KG1 (cell line): ENCODE measurements at regions not wholly inside any gene's neighbourhood (a gene's known extent, or its start where the extent isn't known, plus 50 kb on each side); places are given as distances from the start of the nearest gene placed in this dataset.
"Not testable (repeated sequence)": the region's sequence is repeated elsewhere in the genome, so short reads cannot be mapped to it uniquely, and the experiment has no call there.

Experiments
- DNase-seq: peaks from one replicate; lab custom pipeline; 2025; lab: John Stamatoyannopoulos, UW

DNA sequence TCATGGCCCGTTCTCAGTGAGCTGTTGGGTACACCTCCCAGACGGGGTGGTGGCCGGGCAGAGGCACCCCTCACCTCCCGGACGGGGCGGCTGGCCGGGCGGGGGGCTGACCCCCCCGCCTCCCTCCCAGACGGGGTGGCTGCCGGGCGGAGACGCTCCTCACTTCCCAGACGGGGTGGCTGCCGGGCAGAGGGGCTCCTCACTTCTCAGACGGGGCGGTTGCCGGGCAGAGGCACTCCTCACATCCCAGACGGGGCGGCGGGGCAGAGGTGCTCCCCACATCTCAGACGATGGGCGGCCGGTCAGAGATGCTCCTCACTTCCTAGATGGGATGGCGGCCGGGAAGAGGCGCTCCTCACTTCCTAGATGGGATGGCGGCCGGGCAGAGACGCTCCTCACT is 129.7 kb upstream of the DAAM1 start:
- DNase-seq, result not testable (repeated sequence)

DNA sequence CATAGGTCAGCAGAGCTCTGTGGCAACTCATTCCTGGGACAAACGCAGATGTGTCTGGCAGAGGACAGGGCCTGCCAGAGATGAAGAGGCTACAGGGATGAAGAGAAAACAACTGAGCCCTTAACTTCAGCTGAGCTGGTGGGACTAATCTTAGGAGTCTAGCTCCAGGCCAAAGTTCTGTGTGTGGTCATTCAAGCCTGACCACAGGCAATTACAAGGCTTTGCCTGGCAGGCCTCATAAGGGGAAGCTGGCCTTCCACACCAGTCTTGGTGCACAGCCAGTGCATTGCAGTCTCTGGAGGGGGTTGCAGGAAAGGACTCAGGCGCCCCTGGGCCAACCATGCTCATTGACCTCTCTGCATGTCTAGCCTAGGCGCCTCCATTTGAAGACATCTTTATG is 127.6 kb upstream of the DAAM1 start:
- DNase-seq, result no peak

DNA sequence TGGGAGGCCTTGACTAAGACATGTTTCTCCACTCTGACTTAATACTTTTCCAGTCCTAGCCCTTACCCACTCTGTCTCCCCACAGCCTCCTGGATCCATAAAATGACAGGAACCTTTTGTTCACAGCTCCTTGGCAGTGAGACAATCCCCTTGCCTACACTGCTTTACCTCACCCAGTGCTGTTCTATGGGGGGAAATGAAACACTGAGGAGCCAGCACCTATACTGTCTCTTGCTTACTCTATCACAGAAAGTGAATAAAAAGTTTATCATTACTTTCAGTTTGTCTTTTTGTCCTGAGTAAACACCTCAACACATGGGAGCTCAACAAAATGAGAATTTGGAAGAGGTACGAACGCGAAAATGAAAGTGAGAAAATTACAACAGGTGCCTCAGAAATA is 127.2 kb upstream of the DAAM1 start:
- DNase-seq, result no peak

DNA sequence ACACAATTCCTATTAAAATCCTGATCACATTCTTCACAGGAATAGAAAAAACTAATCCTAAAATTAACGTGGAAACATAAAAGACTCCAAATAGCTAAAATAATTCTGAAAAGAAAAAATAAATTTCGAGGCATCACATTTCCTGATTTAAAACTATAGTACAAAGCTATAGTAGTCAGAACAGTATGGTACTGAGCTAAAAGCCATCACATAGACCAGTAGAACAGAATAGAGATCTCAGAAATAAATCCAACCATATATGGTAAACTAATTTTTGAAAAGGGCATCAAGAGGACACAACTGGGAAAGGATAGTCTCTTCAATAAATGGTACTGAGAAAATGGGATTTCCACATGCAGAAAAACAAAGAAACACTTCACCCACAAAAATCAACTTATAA is 125.2 kb upstream of the DAAM1 start:
- no peak for DNase-seq

DNA sequence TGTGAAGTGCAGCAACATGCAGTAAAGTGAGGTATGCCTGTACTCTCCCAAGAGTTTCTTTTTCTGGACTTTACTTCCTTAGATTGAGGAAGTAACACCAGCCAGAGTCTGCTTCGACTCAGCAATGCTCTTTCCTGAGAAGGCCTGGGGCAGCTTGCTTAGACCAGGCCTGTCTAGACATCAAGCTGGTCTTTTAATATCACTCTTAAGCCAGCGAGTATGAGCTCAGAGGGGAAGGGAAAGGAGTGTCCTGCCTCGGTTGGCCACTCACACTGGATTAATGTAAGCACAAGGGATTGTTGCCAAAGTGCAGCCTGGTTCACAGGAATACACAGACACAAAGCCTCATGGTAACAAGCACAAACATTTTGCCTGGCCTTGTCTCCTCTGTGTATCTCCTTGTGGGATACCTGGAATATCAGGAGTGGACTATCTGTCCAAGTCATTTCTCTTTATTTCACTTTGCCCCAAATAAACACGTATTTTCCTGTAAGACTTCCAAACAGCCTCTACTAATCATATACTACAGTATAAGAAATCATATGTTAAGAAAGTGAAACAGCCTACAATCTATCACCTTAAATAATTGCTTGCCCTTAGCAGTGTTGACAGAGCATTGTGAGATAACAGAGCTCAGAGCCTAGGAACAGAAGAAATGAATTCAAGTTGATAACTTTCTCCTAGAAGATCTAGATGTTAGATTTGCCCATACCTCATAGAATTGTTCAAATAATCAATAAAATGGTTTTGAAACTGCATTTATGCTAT is 121.2 kb upstream of the DAAM1 start:
- peak; percentile 3 for DNase-seq

DNA sequence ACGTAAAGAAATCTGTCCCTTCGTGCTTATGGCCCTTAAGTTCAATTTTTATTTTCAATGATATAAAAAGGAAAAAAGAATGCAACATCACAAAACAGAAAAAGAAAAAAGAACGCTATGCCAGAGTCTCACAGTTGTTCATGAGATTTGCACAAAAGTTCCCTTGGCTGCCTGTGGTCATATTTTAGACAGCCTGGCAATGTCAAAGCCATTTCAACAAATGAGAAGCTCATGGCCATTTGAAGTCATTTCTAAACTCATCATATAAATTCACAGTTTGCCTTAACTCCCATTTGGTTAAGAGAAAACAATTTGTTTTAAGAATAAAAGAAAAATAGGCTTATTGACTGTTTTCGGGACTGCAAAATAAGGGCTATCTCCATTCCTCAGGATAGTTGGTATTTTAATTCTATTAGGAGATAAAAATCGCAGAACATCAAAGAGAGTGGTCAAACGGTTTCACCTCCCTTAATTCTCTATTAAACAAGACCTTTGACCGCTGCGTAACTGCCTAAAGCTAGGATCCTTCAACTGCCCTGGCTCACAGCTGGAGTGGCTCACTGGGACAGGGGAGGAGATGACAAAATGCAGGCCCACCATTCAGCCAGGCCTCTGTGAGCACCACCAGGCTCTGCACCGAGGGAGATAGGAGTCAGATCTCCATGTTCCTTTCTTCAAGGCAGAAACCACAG is 119.2 kb upstream of the DAAM1 start:
- no peak for DNase-seq

DNA sequence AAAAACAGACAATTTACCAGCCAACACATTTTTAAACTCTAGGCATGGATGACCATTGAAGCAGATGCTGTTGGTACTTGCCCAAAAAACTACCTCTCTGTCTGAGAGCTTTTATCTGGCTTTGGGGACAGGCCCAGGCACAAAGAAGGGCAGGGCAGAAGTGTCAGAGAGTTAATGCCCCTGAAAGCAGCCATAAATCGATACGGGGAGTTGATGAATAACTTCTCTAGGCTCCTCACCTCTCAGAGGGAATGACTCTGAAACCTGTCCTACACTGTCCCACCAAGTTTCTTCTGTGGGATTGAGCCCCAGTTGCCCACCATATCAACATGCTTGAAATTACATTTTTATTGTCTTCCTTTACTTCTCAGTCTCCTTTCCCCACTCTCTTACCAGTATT is 113.0 kb upstream of the DAAM1 start:
- no peak for DNase-seq

DNA sequence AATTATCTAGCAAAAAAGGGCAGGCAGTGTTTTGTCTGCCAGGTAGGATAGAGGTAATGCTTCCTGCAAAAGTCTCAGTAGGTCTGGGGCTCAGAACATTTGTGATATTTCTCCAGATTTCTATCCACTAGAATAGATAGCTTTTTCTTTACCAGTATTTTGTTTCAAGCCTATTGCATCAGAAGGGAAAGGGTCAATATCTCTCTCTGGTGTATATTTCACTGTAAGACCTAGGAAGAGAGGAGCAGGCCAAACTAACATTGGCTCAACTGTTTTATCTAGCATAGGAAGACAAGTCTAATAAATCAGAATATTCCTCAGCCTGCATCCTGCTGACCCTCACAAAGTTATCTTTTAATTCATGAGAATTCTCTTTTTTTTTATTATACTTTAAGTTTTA is 106.7 kb upstream of the DAAM1 start:
- DNase-seq, result no peak

DNA sequence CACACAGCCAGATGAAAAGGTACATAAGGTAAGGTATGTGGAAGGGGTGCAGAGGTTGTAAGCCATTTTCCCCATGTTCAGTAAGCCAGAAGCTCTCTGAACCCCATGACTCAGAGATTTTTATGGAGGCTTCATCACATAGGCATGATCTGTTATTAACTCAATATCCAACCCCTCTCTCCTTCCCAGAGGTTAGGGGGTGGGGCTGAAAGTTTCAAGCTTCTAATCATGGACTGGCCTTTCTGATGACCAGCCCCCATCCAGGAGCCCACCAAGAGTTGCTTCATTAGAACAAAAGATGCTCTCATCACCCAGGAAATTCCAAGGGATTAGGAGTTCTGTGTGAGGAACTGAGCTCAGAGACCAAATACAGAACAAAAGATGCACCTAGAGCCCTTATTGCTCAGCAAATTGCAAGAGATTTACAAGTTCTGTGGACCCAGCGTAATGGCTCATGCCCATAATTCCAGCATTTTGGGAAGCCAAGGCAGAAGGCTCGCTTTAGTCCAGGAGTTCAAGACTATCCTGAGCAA is 103.2 kb upstream of the DAAM1 start:
- DNase-seq, result no peak

DNA sequence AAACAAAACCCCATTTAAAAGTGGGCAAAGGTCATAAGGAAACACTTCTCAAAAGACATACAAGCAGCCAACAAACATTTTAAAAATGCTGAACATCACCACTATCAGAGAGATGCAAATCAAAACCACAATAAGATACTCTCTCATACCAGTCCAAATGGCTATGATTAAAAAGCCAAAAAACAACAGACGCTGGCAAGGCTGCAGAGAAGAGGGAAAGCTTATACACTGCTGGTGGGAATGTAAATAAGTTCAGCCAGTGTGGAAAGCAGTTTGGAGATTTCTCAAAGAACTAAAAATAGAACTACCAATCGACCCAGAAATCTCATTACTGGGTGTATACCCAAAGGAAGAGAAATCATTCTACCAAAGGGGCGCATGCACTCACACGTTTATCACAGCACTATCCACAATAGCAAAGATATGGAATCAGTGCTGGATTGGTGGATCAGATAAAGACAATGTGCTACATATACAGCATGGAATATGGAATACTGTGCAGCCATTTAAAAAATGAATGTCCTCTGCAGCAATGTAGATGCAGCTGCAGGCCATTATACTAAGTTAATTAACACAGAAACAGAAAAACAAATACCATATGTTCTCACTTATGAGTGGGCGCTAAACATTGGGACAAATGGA is 102.1 kb upstream of the DAAM1 start:
- DNase-seq, result no peak

DNA sequence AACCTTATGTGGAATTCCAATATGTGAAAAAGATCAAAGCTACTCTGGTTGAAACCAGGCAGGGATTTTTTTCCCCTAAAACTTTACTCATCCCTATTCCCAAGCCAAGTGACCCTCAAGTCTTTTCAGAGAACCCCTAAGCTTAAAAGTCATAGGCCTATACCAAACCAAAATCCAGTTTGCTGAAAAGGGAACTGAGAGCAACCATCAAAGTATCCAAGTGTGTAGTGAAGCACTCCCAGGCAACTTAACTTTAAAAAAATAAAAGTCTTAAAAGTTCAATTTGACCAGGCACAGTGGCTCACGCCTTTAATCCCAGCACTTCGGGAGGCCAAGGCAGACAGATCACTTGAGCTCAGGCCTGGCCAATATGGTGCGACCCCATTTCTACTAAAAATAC is 101.2 kb upstream of the DAAM1 start:
- no peak for DNase-seq

DNA sequence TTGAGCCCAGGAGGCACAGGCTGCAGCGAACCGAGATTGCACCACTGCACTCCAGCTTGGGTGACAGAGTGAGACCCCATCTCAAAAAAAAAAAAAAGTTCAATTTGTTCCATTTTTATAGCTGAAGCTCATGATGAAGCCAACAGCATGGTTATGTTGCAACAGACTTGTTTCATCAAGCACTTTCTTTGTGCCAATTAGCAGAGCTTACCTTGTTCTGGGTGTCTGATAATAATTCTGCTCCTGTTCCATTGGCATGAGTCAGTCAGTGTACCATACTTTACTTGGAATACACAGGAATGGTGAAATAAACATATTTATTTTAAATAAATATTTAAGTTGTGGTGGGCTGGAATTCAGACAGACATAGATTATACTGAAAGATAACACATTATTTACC is 100.8 kb upstream of the DAAM1 start:
- no peak for DNase-seq

DNA sequence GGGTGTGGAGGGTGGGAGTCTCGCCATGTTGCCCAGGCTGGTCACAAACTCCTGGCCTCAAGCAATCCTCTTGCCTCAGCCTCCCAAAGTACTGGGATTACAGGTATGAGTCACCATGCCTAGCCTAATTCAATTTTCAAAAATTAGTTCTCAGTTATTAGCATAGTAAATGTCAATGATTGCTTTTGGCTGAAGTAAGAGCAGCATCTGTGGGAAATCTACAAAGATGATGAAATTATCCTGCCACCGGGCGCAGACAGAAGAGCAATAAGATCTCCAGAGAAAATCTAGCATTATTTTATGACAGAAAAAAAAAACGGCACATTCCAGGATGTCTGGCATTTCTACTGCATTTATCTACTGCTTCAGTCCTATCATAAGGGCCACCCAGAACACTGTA is 97.9 kb upstream of the DAAM1 start:
- no peak for DNase-seq

DNA sequence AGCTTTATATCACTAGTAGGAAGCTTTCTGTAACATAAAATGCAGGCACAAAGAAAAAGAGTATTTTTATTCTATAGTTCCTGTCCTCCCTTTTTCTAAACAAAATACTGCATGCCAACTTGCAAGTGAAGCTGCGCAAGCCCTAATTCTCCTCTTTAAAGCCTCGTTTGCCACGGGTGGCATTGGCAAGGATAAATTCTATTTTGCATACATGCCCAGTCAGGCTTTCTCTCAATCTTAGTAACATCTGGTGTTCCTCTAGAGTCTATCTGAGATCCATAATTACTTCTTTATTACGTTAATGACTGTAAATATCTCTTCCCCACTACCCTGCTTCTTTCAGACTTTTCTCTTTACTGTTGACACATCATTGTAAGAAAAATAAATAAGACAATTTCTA is 97.1 kb upstream of the DAAM1 start:
- no peak for DNase-seq

DNA sequence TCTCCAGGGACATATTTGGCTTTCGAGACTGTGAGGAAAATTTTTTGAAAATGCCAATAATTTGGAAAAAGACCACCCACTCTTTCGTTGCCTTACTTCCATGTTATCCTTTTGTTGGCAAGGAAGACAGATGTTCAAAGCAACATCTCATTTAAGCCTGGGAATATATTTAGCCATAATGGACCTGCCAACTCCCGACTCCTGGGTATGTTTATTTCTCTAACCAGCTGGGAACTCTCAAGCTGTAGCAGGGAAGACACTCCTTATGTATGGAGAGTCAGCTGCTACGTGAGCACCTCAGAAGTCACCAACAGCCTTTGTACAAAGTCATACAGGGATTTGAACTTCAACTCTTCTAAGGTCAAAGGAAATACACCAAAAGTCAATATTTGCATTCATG is 96.5 kb upstream of the DAAM1 start:
- no peak for DNase-seq

DNA sequence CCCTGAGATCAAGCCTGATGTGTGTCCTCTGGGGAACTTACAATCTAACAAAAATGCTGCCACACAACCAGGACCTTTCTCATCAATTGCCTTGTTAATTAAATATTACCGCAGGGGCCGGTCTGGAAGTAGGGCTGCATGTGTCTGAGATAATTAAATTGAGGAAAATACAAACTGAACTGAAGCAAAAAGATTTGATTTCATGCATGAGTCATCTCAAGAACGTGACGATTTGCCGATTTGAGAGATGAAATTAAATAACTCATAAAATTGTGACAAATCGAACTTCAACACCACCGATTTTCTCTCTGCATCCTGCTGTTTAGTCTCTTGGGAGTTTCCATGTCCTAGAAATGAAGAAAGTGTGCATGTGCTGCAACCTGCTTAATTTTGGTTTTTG is 94.6 kb upstream of the DAAM1 start:
- DNase-seq, result no peak

DNA sequence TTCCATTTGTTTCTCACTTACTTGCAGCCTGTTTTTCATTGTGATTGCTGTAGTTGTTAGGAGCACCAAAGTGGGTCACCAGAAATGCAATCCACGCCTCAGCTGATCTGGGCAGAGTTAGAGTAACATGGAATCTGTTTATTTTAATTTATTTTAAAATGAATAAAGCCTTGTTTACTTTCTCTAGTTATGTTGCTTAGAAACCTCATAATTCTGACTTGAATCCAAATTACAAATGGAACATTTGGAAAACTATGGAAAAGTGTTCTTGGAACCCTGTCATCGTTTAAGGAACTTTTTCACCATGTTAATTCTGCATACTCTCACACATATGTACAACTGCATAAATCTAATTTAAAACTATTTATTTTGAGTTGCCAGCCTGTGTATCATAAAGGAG is 92.2 kb upstream of the DAAM1 start:
- no peak for DNase-seq

DNA sequence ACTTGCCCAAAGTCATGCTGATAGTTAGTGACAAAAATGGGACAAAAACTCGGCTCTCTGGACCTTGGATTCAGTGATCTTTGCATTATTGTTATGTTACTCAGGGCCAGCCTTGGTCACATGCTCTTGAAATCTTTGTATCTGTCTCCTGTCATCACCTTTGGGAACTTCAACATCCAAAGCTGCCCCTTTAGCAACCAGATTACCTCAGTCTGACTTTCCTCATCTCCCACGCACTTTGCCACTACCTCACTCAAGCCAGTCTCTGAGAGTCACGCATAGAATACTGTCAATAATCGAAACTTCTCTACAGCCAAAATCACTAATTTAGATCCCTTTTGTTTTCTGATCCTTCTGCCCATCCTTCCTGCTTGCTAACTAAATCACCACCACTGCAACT is 90.8 kb upstream of the DAAM1 start:
- DNase-seq, result no peak

DNA sequence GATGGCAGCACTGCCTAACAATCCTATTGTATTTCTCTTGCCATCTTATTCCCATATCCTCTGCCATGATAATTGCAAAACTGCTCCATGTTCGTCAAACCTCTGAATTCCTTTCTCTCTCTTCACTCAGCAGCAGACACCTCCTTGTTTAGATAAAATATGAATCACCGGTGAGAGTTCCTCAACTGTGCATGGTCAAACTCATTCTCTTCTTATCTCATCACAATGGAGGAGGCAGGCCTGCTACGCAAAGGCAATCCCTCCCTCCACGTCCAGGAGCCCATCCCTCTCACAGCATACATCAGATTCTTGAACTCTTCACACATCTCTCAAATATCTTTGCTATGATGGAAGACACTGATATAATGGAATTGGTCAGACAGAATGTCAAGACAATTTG is 90.1 kb upstream of the DAAM1 start:
- DNase-seq, result no peak

DNA sequence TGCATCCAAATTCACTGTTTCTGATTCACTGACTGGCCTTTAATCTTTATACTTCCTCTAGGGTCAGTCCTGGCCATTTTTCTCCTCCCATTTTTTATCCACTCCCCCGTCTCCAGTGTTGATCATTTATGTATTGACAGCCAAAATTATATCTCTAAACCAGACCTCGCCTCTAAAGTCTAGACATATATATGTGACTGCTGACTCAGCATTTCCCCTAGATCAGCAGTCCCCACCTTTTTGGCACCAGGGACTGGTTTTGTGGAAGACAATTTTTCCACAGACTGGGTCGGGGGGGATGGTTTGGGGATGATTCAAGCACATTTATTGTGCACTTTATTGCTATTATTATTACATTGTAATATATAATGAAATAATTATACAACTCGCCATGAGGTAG is 88.3 kb upstream of the DAAM1 start:
- DNase-seq, result no peak

DNA sequence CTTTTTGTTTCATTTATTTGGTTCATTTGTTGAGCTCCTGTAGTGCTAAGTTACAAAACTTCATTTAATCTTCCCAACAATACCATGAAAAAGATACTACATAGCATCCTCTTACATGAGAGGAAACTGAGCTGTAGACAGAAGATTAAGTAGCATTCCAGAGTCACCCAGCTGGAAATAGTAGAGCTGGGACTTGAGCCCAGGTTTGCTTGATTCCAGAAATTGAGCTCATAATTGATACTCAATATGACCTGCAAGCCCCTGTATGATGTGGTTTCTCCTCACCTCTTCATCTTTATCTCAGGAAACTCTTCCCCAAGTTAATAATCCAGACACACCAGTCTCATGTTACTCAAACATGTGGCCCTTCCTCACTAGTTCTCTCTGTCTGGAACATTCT is 87.0 kb upstream of the DAAM1 start:
- DNase-seq, result no peak

DNA sequence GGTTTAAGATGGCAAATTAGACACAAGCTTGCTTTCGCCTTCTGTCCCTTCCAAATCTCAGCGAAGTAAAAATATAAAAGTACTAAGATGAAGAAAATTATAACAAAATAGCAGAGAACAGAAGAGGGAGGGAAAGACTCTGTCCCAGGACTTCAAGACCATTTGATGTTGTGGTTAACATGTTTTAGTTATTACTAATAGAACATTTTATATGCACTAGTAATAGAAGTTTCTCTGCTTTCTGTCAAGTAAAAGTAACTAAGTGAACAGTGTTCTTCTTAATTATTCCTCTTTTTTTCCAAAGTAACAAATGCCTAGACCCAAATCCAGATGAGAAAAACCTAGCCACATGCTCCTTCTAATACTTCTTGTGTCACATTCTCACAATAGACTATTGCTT is 85.1 kb upstream of the DAAM1 start:
- DNase-seq, result no peak

DNA sequence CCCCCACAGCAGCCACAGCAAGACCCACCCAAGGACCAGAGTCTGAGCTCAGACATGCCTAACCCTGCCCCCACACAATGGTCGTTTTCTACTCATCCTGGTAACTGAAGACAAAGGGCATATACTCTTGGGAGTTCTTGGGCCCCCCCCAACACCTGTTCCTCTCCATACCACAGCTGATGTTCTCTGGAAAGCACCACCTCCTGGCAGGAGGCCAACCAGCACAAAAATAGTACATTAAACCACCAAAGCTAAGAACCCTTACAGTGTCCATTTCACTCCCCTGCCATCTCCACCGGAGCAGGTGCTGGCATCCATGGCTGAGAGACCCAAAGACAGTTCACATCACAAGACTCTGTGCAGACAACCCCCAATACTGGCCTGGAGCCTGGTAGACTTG is 80.6 kb upstream of the DAAM1 start:
- DNase-seq, result no peak
